T-helper 1 cell (primary cell): ENCODE measurements at regions not wholly inside any gene's neighbourhood (a gene's known extent, or its start where the extent isn't known, plus 50 kb on each side); places are given as distances from the start of the nearest gene placed in this dataset.
"Not testable (repeated sequence)": the region's sequence is repeated elsewhere in the genome, so short reads cannot be mapped to it uniquely, and the experiment has no call there.

Experiments
- DNase-seq, 5 donors: peaks; one replicate each; pipeline ENCODE4 v3.0.0-alpha.2; 2012 to 2020

DNA sequence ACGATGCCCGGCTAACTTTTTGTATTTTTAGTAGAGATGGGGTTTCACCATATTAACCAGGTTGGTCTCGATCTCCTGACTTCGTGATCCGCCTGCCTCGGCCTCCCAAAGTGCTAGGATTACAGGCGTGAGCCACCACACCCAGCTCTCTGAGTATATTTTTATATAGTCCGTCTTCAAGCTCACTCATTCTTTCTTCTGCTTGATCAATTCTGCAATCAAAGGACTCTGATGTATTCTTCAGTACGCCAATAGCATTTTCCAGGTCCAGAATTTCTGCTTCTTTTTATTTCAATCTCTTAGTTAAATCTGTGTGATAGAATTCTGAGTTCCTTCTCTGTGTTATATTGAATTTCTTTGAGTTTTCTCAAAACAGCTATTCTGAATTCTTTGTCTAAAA lies 281.9 kb upstream of the PMFBP1 start:
- DNase-seq, result not testable (repeated sequence)

DNA sequence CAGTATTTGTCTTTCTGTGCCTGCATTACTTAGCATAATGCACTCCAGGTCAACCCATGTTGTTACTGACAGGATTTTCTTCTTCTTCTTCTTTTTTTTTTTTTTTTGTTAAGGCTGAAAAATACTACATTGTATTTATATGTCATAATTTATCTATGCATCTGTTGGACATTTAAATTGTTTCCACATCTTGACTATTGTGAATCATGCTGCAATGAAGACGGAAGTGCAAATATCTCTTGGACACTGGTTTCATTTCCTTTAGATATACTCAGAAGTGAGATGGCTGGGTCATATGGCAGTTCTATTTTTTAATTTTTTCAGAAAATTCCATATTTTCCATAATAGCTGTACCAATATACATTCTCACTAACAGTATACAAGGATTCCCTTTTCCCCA lies 272.7 kb upstream of the PMFBP1 start:
- DNase-seq, result no peak

DNA sequence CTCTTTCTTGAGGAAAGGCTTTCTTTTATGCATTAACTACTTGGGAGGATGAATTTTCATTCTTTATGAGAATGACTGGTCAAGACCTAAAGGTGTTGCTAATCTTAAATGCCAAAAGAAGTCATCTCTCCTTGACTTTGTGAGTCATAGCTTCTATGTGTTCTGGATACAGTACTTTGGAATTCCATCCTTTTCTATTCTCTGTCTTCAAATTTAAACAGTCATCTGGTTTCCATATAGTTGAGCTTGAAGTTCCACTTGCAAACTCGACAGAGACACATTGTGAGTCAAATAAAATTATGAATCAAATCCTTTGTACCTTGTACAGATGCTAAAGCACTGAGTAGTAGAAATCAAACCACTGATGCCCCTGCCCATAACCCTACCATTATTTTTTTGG lies 271.9 kb upstream of the PMFBP1 start:
- no peak for DNase-seq

DNA sequence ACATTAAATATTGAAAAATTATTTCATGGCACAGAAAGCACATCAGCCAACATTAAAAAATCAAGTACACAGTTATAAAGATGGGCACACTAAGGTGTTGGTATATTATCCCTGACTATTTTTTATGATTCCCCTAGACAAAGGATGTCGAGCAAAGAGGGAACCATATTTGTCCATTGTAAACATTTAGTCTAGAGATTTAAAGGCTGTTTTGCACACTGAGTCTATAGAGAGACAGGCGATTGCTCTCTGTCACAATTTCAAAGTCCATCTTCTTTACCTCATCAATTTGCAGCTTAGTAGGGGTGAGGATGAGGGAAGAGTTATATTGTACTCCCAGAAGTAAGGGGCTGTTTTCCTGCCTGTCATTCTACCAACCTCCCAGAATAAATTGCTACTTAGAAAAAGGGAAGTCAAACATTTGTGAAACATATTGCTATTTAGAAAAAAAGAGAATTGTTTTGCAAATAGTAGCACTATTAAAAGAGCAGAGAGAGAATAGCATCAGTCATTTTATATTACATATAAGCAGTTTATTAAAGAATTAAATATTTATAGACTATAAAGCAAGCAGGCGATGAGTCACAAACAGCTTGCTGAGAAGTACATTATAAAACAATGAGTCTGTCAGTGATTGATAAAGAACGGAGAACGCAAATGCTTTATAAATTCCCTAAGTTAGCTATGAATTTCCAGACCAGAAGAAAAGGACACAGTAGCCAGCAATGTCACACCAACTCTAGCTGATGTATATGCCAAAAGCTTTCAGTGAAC lies 270.6 kb upstream of the PMFBP1 start:
- DNase-seq, result no peak

DNA sequence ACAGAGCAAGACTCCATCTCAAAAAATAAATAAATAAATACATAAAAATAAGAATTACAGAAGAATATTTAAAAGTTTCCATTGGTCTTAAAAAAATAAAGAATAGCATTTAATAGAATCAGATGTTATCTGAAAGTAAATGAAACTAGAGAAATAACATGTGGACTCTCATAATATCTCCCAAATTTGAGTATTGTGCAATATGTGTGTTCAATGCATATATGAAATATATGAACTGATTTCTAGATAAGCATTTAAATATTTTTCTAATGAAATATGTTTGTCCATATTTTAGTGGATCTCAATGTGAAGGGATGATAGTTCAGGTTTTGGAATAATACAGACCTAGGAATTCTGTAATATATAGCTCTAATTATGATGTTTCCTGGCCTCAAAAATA lies 265.9 kb upstream of the PMFBP1 start:
- no peak for DNase-seq

DNA sequence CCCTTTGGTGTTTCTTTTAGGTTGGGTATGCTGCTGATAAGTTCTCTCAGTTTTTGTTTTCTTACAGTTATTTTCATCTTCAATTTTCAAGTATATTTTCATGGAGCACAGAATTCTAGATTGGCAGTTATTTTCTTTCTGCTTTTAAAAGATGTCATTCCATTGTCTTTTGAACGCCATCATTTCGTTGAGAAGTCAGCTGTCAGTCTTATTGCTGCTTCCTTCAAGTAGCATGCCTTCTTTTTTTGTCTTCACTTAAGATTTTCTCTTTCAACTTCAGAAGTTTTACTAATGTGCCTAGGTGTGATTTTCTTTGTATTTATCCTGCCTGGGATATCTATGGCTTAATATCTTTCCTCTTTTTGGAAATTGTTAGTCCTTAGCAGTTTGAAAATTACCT lies 262.2 kb upstream of the PMFBP1 start:
- DNase-seq, result no peak

DNA sequence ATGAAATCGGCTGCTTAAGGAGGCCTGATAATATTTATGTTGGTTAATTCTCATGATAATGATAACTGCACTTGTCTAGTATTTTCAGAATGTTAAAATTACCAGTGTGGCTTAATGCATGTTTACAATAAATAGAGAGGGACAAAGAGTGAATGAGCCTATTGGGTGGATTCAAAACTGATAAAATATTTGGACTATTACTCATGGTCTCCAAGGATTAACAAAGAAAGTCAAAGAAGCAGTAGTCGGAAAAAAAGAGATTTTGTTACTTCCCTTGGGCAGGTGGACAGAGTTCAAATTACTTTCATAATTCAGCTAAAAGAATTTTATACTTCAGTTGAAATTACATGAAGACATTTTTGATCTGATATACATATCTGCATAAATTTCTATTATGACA lies 258.2 kb upstream of the PMFBP1 start:
- no peak for DNase-seq

DNA sequence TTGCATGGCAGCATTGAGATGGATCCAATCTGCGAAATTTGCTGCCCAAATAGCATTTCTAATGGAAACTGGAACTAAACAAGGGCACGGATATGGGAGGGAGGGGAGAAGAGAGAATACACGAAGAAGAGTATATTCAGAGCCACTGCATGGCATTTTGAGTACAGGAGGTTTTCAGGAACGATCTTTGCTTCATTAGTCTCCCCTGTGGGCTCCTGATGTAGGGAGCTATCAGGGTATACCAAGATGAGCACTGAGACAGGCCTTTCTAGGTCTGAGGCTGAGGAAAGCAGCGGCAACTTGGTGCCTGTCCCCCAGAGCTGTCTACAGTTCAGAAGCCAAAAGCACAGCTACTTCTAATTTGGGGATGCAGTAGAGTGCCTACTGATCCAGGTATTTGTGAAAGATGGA lies 257.7 kb upstream of the PMFBP1 start:
- DNase-seq, result no peak

DNA sequence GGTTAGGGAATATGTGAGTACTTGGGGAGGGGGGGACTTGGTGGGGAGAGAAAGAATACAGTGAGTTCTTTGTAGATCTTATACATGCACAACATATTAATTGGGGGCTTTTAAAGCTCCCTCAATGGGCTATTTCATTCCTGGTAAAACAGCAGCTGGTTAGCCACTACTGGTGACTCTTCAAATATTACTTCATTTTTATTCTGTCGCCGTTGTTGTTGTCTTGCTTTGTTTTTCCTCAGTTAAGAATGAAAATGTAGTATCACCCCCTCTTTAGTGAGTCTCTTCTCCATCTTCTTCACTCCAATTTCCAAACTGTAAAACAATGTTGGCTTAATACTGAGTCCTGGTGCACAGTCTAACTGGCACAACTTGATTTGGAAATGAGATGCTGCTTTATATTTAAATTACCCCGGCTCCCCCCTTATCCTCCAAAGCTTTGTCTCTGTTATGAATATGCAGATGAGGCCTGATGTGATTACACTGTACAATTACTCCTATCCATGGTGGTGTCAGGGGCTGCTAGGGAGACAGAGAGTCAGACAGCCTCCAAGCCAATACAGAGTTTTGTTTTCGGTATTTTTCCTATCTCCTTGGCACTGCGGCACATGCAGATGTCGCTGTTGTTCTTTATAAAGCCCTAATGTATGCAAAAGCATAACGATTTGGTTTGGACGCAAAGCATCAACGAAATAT lies 256.9 kb upstream of the PMFBP1 start:
- DNase-seq, result no peak

DNA sequence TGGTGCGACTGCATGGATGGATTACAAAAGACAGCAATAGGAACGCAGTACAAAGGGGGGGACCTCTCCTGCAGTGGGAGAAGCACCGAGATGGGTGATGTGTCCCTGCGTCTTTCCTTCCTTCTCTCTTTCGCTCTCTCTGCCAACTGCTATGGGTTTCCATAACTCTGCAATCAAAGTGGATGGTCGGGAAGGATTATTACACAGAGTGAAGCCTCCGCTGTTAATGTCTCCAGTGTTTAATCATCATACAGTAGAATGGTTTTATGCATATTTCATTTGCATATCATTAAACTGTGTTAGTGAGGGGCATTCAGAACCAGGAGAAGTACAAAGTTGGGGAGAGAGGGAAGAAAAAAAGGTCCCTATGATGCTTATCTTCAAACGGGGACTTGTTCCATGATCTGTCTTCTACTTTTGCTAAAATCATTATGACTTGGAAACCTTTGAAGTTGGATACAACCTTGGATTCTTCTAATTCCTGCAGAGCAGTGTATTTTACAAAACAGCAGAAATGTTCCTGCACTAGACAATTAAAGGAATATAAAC lies 255.9 kb upstream of the PMFBP1 start:
- DNase-seq, result no peak

DNA sequence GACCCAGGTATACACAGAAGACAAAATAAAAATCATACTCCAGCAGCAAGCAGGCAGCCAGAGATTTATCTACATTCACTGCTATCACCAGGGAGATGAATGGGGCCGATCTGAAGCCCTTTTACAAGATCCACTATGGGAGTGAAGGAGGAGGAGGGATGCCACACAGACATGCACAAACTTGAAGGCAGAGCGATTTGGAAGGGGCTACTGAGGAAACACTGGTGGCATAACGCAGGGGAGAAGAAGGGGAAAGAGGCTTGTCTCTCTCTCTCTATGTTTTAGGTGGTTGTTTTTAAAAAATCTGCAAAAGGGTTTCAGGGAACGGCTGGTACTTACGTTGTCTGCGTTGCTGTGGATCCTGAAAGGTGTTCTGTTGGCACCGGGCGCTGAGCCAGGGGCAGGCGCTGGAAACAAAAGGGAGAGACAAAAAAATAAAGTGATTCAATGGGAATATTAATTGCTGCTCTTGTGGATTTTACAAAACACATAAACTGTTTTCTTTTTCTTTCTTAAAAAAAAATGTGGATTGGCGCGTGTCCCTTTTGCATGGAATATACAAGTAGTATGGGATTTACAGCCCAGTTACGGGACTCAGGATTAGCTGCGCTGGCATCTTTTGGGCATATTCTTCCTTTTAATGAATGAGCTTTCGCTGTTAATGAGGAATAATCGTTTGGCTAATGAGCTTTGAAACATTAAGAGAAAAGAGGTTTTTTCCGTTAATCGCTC lies 255.3 kb upstream of the PMFBP1 start:
- no peak for DNase-seq

DNA sequence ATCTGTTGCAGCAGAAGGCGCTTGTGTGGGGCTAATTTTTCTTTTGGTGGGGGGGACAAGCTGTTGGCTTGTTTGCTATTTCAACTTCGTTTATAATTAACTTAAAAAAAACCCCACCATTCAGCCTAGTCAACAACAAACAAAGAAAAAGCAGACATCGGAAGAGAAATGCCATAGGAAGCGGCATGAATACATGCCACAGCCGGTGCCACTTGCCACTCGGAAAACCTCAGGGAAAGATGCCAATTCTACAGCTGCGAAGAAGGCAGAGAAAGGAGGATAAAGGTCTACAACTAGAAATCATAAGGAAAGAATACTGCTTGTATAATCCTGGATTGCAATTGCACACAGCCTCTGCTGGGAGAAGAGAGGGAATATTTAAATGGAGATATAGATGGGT lies 254.4 kb upstream of the PMFBP1 start:
- DNase-seq, result no peak

DNA sequence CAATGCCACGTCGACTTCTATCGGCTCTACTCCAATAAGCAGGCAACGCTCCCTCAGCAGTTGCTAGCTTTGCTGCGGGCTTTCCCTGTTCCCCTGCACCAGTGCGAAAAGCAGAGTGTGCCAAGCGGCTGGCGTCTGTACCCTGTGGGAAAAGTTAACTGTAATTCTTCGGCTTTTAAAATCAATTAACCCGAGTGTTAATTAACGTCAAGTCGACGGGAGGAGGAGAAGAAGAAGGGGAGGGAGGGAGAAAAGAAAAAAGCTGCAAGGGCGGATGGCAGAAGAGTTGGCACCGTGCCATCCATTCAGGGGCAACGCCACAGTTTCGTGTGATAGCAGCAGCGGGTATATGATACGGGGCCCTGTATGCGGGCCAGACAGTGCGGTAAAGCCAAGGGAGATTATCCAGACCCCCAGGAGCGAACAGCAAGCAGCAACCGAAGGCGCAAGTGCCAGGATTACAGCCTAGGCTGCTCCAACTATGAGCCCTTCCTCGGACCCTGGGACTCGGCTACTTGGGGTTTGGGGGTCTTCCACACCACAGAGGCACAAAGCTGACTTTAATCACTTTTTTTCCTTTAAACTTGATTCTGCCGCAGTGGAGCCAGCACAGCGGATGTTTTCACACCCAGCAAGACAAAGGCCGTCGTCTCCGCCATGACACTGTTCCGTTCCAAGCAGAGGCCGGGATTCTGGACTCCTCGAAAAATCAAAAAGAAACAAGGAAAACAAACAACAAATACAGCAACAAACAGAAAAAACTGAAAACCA lies 253.8 kb upstream of the PMFBP1 start:
- no peak for DNase-seq

DNA sequence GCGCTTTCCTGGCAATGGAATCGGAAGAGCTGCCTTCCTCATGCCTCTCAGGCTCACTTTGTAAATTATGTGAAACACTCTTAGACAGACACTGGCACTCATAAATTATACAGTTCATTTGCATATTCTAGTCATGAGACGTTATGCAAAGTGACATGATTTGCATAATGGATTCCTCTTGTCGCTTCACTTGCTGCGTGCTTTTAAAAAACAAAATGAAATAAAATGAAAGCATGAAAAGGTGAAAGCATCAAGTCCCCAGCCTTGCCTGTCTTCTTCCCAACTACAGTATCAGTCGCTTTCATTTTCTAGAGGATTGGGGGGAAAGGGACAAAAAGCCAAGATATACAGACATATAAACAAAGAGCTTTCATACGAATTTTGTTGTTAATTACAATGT lies 252.8 kb upstream of the PMFBP1 start:
- DNase-seq, result no peak

DNA sequence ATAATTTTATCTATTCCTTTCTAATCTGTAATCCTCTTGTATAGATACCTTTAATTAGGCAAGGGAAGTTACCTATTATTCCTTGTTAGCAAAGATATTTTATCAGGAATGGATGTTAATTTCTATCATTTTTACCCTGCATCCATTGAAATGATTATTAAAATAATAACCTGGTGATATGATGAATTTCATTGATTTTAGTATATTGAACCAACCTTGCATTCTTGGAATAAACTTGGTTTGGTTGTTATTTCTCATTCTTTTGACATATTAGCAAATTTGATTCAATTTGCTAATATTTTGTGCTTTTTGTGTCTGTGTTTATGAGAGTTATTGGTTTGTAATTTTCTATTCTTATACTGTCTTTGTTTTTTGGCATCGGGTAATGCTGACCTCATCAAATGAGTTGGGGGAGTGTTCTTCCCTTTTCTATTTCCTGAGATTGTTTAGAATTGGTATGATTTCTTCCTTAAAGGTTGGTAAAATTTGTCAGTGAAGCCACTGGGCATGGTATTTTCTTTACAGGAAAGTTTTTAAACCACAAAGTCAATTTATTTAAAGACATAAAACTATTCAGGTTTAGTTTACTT lies 250.4 kb upstream of the PMFBP1 start:
- DNase-seq, result no peak

DNA sequence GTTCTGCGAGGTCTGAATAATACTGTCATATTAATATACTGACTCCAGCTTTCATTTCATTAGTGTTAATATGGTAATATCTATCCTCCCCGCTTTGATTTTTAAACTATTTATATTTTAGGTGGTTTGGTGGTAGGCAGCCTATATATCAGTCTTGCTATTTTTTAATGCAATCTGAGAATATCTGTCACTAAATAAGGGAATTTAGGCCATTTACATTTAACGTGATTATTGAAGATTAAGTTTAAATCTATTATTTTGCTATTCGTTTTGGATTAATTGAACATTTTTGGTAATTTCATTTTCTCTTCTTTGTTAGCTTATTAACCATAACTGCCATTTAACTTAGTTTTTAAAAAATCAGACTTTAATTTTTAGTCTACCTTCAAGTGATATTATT lies 247.7 kb upstream of the PMFBP1 start:
- DNase-seq, result no peak

DNA sequence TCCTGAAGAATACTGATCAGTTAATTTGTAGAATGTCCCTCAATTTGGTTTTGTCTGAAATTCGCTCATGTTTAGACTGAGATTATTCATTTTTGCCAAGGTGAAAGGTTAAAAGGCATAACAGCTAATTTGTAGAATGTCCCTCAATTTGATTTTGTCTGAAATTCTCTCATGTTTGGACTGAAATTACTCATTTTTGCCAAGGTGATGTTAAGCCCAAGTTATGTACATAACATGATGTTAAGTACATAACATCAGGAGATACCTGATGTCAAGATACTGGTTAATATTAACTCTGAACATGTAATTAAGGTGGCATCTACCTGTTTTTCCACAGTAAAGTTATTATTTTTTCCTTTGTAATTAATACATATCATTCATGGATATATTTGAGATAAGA lies 243.4 kb upstream of the PMFBP1 start:
- DNase-seq, result no peak

DNA sequence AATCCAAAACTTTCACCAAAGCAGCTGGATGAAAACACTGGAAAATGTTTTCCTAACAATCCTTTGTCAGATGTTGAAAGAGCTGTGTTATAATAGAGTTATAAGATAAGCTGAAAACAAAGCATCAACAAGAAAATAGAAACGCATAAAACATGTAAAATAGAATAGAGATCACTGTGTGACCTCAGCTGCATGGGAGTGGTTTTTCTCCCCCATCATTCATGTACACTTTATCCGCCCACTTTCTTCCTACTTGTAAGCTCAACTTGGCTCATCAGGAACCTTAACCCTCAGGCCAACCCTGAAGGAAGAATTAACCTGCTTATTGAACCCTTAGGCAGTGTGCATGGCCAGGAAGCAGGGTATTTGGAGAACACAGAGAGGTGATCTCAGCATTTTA lies 238.5 kb upstream of the PMFBP1 start:
- DNase-seq, result no peak

DNA sequence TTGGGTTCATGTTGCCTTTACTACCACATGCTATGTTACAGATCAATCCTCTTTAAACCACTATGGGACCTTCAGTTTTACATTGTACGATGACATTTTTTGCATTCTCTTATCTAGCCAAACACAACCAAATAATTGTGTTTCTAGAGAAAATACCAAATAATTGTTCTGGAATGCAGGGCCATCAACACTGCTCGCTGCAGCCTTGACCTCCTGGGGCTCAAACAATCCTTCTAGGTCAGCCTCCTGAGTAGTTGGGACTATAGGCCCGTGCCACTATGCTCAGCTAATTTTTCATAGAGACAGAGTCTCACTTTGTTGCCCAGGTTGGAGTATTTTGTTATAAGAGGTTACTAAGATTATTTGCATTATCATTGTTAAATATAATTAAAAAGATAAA lies 237.5 kb upstream of the PMFBP1 start:
- no peak for DNase-seq

DNA sequence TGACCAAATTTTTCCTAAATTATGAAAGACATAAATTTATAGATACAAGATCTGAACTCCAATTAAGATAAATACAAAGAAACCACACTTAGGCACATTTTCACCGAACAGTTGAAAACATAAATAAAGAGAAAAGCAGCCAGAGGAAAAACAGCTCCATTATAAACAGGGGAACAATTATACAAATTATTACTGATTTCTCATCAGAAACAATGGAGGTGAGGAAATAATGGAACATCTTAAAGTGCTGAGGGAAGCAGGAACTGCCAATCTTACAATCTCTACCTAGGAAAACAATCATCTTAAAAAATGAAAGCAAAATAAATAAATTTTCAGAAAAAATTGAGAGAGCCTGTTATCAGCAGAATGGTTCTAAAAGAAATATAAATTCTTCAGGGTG lies 234.4 kb upstream of the PMFBP1 start:
- no peak for DNase-seq

DNA sequence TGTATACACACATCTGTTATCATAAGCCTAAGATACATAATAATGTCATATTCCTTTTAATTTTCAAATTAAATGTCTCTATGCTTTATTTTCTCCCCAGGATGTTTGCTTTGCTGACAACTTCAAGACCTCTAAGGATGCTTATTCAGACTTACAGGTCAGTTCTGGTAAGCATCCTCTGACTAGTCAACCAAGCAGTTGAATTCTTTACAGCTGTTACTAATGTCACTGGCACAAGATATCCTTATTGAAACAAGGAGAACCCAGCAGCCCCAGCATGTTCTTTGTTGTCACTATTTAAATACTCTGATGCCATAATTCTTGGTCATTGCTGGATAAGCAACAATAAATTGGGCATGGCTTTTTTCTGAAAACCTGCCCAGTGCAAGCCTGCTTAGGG lies 232.3 kb upstream of the PMFBP1 start:
- no peak for DNase-seq

DNA sequence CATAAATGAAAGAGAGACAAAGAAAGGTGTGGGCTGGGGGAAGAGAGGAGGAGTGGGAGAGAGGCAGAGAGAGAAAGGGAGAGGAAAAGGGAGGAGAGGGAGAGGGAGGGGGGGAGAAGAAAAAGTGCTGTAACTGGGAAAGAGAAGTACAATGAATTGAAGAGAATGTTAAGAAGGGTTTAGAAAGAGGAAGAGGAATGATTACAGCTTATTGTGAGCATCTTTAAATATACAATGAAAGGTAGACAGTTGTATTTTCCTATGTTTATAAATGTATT lies 229.1 kb upstream of the PMFBP1 start:
- DNase-seq, result no peak
